ENCODE measurements at regions not wholly inside any gene's neighbourhood (a gene's known extent, or its start where the extent isn't known, plus 50 kb on each side); places are given as distances from the start of the nearest gene placed in this dataset.

- TF ChIP-seq CTCF (IDR thresholded peaks at IDR 0.05) (no peak), POLR2A (IDR thresholded peaks at IDR 0.05; ENCODE audit: low read depth) (no peak), POLR2AphosphoS5 (IDR thresholded peaks at IDR 0.05) (no peak)
Measured at GRCh38 chr17:63095459-63095858, 129.4 kb downstream of the TANC2 start.
